HCT116 (cell line): ENCODE measurements at regions not wholly inside any gene's neighbourhood (a gene's known extent, or its start where the extent isn't known, plus 50 kb on each side); places are given as distances from the start of the nearest gene placed in this dataset.

Experiments used
- ATAC-seq: fragments of 200-7000 bp; cut with Tn5 transposase; 2 replicates; pipeline ENCODE4 v1.9.1; 2020; ENCODE audit warnings: mild to moderate bottlenecking, moderate library complexity
- BruUV-seq: library from RNA; stranded (reverse); fragments of 400-500 nt; replicated peaks from 2 replicates; lab custom pipeline; 2021; lab: Mats Ljungman, UMichigan
- CTCF ChIA-PET: fragments of 300-600 bp; sonication (Branson Sonifier 250); formaldehyde crosslinking; loops from one replicate; lab custom pipeline; 2021; ENCODE audit warnings: antibody characterized with exemption; lab: Charles Lee
- POLR2A ChIA-PET: fragments of 300-600, 350-600 bp; sonication (Branson Sonifier 250); formaldehyde crosslinking; loops from one replicate; lab custom pipeline; 2021; ENCODE audit warnings: antibody characterized with exemption; lab: Charles Lee
- RAD21 ChIA-PET, 2 experiments: fragments of 300-600 bp; sonication (Branson Sonifier 250); formaldehyde crosslinking; loops; one replicate each; lab custom pipeline; 2023; ENCODE audit warnings: low total read pairs in 2 of 2; ENCODE audit not compliant: uncharacterized antibody in 2 of 2, unreplicated experiment in 2 of 2, low non-redundant PET in 1 of 2; lab: Charles Lee
- DNase-seq: peaks from one replicate; pipeline ENCODE4 v3.0.0-alpha.2; 2010; ENCODE audit warnings: low read depth, low spot score
- H2AFZ ChIP-seq: fragments of 200-600 bp; shearing (Covaris generic), sonication (generic); 2 replicates; pipeline ENCODE4 v1.6.1; 2017; ENCODE audit warnings: low read depth, mixed run types, mixed read lengths, antibody characterized with exemption, low read length; ENCODE audit not compliant: poor library complexity, severe bottlenecking
- H3K27ac ChIP-seq: 2 replicates; pipeline ENCODE4 v1.5.1; 2012; ENCODE audit warnings: low read depth, low read length
- H3K27me3 ChIP-seq: fragments of 200-600 bp; sonication (generic); 2 replicates; pipeline ENCODE4 v1.6.1; 2016; ENCODE audit warnings: mixed run types, low read length, mixed read lengths; ENCODE audit not compliant: insufficient read depth
- H3K36me3 ChIP-seq, 2 experiments: fragments of 200-500 bp in 1 of 2; fragments of 200-600 bp in 1 of 2; sonication (Bioruptor generic) in 1 of 2; sonication (generic) in 1 of 2; 2 replicates each; pipeline versions ENCODE4 v1.5.1 to v1.6.1; 2014 to 2016; ENCODE audit warnings: low read length in 2 of 2, inconsistent platforms in 1 of 2, mixed read lengths in 1 of 2, mixed run types in 1 of 2; ENCODE audit not compliant: insufficient read depth in 2 of 2, control insufficient read depth in 1 of 2
- H3K4me1 ChIP-seq, 2 experiments: fragments of 200-600 bp in 1 of 2; sonication (generic) in 1 of 2; 2 replicates each; pipeline versions ENCODE4 v1.5.1 to v1.6.1; 2012 to 2017; ENCODE audit warnings: low read length in 2 of 2, inconsistent platforms in 1 of 2, mild to moderate bottlenecking in 1 of 2, mixed read lengths in 1 of 2, mixed run types in 1 of 2, moderate library complexity in 1 of 2; ENCODE audit not compliant: insufficient read depth in 2 of 2, control insufficient read depth in 1 of 2
- H3K4me2 ChIP-seq: fragments of 200-600 bp; sonication (generic); 2 replicates; pipeline ENCODE4 v1.6.1; 2017; ENCODE audit warnings: mixed run types, low read length, mixed read lengths
- H3K4me3 ChIP-seq, 2 experiments: fragments of 200-600 bp in 1 of 2; sonication (generic) in 1 of 2; replicated peaks in 1 of 2; 2 replicates each; pipeline ENCODE4 v1.5.1; 2011 to 2016; ENCODE audit warnings: low read length in 2 of 2, control low read depth in 1 of 2, low read depth in 1 of 2, mild to moderate bottlenecking in 1 of 2, mixed read lengths in 1 of 2, mixed run types in 1 of 2
- H3K79me2 ChIP-seq: fragments of 200-600 bp; sonication (generic); 2 replicates; pipeline ENCODE4 v1.6.1; 2017; ENCODE audit warnings: mild to moderate bottlenecking, mixed run types, low read length, moderate library complexity, mixed read lengths; ENCODE audit not compliant: insufficient read depth
- H3K9ac ChIP-seq: fragments of 200-600 bp; sonication (generic); 2 replicates; pipeline ENCODE4 v1.6.1; 2016; ENCODE audit warnings: low read length, mixed read lengths
- H3K9me2 ChIP-seq: fragments of 200-600 bp; sonication (generic), shearing (Covaris generic); 2 replicates; pipeline ENCODE4 v1.6.1; 2017; ENCODE audit warnings: mixed run types, mild to moderate bottlenecking, moderate library complexity; ENCODE audit not compliant: insufficient read depth
- H3K9me3 ChIP-seq, 2 experiments: fragments of 200-500 bp in 1 of 2; fragments of 200-600 bp in 1 of 2; sonication (Bioruptor generic) in 1 of 2; sonication (generic) in 1 of 2; 2 replicates each; pipeline ENCODE4 v1.6.1; 2014 to 2017; ENCODE audit warnings: low read length in 2 of 2, mixed read lengths in 2 of 2, inconsistent platforms in 1 of 2, low read depth in 1 of 2, mild to moderate bottlenecking in 1 of 2, mixed run types in 1 of 2, moderate library complexity in 1 of 2; ENCODE audit not compliant: control insufficient read depth in 1 of 2, insufficient read depth in 1 of 2
- H4K20me1 ChIP-seq: fragments of 200-600 bp; sonication (generic), shearing (Covaris generic); 2 replicates; pipeline ENCODE4 v1.6.1; 2017; ENCODE audit warnings: mixed run types, mild to moderate bottlenecking, moderate library complexity; ENCODE audit not compliant: insufficient read depth
- CBX3 ChIP-seq: IDR thresholded peaks from 2 replicates; pipeline ENCODE4 v1.6.1; 2012; ENCODE audit warnings: low read depth
- EGR1 ChIP-seq: IDR thresholded peaks from 2 replicates; pipeline ENCODE4 v1.6.1; 2012; ENCODE audit warnings: low read depth
- ELF1 ChIP-seq: IDR thresholded peaks from 2 replicates; pipeline ENCODE4 v1.6.1; 2012; ENCODE audit warnings: low read depth, borderline replicate concordance
- EZH2 ChIP-seq: fragments of 200-600 bp; sonication (generic); IDR thresholded peaks from 2 replicates; pipeline ENCODE4 v1.6.1; 2017; ENCODE audit warnings: antibody characterized with exemption, mixed run types
- EZH2phosphoT487 ChIP-seq: fragments of 200-600 bp; IDR thresholded peaks from 2 replicates; pipeline ENCODE4 v1.6.1; 2018; ENCODE audit warnings: antibody characterized with exemption, borderline replicate concordance
- FOSL1 ChIP-seq: IDR thresholded peaks from 2 replicates; pipeline ENCODE4 v1.6.1; 2012; ENCODE audit warnings: low read depth
- JUND ChIP-seq: IDR thresholded peaks from 2 replicates; pipeline ENCODE4 v1.6.1; 2012
- POLR2A ChIP-seq: IDR thresholded peaks from 2 replicates; pipeline ENCODE4 v1.7.0; 2011; ENCODE audit warnings: borderline replicate concordance; ENCODE audit not compliant: insufficient read depth, insufficient read length; ENCODE audit errors: extremely low read depth
- POLR2AphosphoS5 ChIP-seq: IDR thresholded peaks from 2 replicates; pipeline ENCODE4 v1.6.1; 2011; ENCODE audit warnings: mild to moderate bottlenecking, low read depth, low read length, moderate library complexity
- SIN3A ChIP-seq: IDR thresholded peaks from 2 replicates; pipeline ENCODE4 v1.6.1; 2012; ENCODE audit warnings: low read depth
- SP1 ChIP-seq: IDR thresholded peaks from 2 replicates; pipeline ENCODE4 v1.6.1; 2012; ENCODE audit warnings: low read depth
- SRF ChIP-seq: IDR thresholded peaks from 2 replicates; pipeline ENCODE4 v1.6.1; 2012; ENCODE audit warnings: low read depth
- TCF7L2 ChIP-seq: IDR thresholded peaks from 2 replicates; pipeline ENCODE4 v1.7.0; 2011; ENCODE audit warnings: borderline replicate concordance, inconsistent platforms; ENCODE audit not compliant: insufficient read depth, insufficient read length; ENCODE audit errors: extremely low read depth
- YY1 ChIP-seq: IDR thresholded peaks from 2 replicates; pipeline ENCODE4 v1.6.1; 2011; ENCODE audit warnings: low read length, low read depth, moderate library complexity, mild to moderate bottlenecking; ENCODE audit not compliant: insufficient replicate concordance; ENCODE audit errors: extremely low read depth
- ZFX ChIP-seq: fragments of 450-650 bp; IDR thresholded peaks from 2 replicates; pipeline ENCODE4 v1.6.1; 2017
- ZNF274 ChIP-seq: fragments of 200-500 bp; sonication (Bioruptor generic); IDR thresholded peaks from 2 replicates; pipeline ENCODE4 v1.6.1; 2014; ENCODE audit warnings: mild to moderate bottlenecking, low read depth, low read length, inconsistent platforms
- intact Hi-C: fragments of 100-400 bp; cut with micrococcal nuclease; formaldehyde crosslinking; loops from 2 replicates; pipeline ENCODE4 v1.10.0; 2022
- TF ChIP-seq, protein P1 (sequence below): IDR thresholded peaks from 2 replicates; pipeline ENCODE4 v1.6.1; 2012
- TF ChIP-seq, protein P2 (sequence below): IDR thresholded peaks from 2 replicates; pipeline ENCODE4 v1.6.1; 2012
- TF ChIP-seq, protein P3 (sequence below), 3 experiments: fragments of 200-600 bp in 1 of 3; sonication (generic) in 1 of 3; IDR thresholded peaks in 2 of 3; conservative IDR thresholded peaks in 1 of 3; 2 replicates each; pipeline ENCODE4 v1.5.1; 2012 to 2017; ENCODE audit warnings: low read depth in 2 of 3, low read length in 2 of 3, antibody characterized with exemption in 1 of 3, borderline replicate concordance in 1 of 3, control low read depth in 1 of 3, mild to moderate bottlenecking in 1 of 3, mixed read lengths in 1 of 3, mixed run types in 1 of 3, moderate library complexity in 1 of 3; ENCODE audit not compliant: insufficient read depth in 1 of 3

DNA sequence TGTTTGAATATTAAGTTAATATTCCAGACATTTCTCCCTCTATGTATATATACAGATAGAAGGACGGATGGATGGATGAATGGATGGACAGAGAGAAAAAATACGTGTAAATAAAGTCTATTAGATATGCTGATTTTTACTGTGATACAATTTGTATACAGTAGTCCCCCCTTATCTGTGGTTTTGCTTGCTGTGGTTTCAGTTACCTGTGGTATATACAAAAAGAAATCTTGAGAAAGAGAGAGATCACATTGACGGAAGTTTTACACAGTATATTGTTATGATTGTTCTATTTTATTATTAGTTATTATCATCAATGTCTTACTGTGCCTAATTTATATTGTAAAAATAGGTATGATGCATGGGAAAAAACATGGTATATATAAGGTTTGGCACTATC is 290.2 kb downstream of the UTRN start:
- TF ChIP-seq, protein P1, sequence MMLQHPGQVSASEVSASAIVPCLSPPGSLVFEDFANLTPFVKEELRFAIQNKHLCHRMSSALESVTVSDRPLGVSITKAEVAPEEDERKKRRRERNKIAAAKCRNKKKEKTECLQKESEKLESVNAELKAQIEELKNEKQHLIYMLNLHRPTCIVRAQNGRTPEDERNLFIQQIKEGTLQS: no peak
- TF ChIP-seq ZNF274: no peak
- no peak for TF ChIP-seq ZFX
- TF ChIP-seq, protein P2, sequence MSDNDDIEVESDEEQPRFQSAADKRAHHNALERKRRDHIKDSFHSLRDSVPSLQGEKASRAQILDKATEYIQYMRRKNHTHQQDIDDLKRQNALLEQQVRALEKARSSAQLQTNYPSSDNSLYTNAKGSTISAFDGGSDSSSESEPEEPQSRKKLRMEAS: no peak
- no peak for TF ChIP-seq POLR2AphosphoS5
- no peak for TF ChIP-seq YY1
- TF ChIP-seq EGR1: no peak
- TF ChIP-seq, protein P3, sequence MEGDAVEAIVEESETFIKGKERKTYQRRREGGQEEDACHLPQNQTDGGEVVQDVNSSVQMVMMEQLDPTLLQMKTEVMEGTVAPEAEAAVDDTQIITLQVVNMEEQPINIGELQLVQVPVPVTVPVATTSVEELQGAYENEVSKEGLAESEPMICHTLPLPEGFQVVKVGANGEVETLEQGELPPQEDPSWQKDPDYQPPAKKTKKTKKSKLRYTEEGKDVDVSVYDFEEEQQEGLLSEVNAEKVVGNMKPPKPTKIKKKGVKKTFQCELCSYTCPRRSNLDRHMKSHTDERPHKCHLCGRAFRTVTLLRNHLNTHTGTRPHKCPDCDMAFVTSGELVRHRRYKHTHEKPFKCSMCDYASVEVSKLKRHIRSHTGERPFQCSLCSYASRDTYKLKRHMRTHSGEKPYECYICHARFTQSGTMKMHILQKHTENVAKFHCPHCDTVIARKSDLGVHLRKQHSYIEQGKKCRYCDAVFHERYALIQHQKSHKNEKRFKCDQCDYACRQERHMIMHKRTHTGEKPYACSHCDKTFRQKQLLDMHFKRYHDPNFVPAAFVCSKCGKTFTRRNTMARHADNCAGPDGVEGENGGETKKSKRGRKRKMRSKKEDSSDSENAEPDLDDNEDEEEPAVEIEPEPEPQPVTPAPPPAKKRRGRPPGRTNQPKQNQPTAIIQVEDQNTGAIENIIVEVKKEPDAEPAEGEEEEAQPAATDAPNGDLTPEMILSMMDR (IDR thresholded peaks at IDR 0.05 in 2 of 3, conservative IDR thresholded peaks at IDR 0.05 in 1 of 3; ENCODE audit: borderline replicate concordance in 1 of 3, insufficient read depth in 1 of 3, low read depth in 2 of 3, low read length in 2 of 3): no peak
- TF ChIP-seq SRF: no peak
- TF ChIP-seq EZH2: no peak
- TF ChIP-seq SP1: no peak
- no peak for TF ChIP-seq ELF1
- no peak for TF ChIP-seq FOSL1
- TF ChIP-seq POLR2A: no peak
- TF ChIP-seq SIN3A: no peak
- TF ChIP-seq EZH2phosphoT487: no peak
- no peak for TF ChIP-seq JUND
- TF ChIP-seq CBX3: no peak
- no peak for TF ChIP-seq TCF7L2
- no peak overlapping the region for H3K4me3 ChIP-seq
- no peaks in the 10 kb centered on the region for H3K79me2 ChIP-seq
- H3K9me2 ChIP-seq: no peaks in the 10 kb centered on the region
- ChIA-PET RAD21 (no interaction called here), CTCF (no interaction called here), POLR2A (no interaction called here)
- intact Hi-C loops: no loop called here
- H3K36me3 ChIP-seq: no peaks in the 10 kb centered on the region
- BruUV-seq: no TSS peak
- ATAC-seq (no peak), DNase-seq (no peak)
- H3K9me3 ChIP-seq: no peaks in the 10 kb centered on the region
- H4K20me1 ChIP-seq: no peaks in the 10 kb centered on the region
- no peak overlapping the region for H3K27ac ChIP-seq
- H3K9ac ChIP-seq: no peak overlapping the region
- H3K27me3 ChIP-seq: no peaks in the 10 kb centered on the region
- H3K4me2 ChIP-seq: no peak overlapping the region
- H2AFZ ChIP-seq: no peak overlapping the region
- no peaks in the 10 kb centered on the region for H3K4me1 ChIP-seq
